ENCODE measurements at regions not wholly inside any gene's neighbourhood (a gene's known extent, or its start where the extent isn't known, plus 50 kb on each side); places are given as distances from the start of the nearest gene placed in this dataset.

DNA sequence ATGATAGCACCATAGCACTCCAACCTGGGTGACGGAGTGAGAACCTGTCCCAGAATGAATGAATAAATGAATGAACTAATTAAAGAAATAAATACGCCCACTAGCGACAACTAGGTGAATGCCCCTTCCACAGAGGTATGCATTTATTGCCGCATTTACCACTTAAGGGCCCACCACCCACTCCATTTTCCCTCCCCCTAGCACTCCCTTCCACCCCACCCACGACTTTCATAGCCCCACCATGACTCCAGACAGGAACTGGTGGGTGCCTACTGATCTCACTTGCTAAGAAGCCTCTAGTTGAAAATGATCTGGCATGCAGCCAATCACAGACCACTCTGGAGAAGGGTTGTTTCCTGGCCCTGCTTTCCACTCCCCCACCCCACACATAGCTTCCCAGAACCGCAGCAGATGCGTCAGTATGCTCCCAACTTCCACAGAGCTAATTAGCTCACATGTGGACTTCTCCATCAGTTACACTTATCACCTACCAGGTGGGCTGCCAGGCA, 167.6 kb downstream of the WT1 start:
- H3K9me1 ChIP-seq (ENCODE audit: insufficient read depth, low read length) = no peaks in the 10 kb centered on the region
- DNase-seq (no peak), ATAC-seq (ENCODE audit: low read depth) (no peak)
- no peaks in the 10 kb centered on the region for H3K36me3 ChIP-seq (ENCODE audit: control insufficient read depth, insufficient read depth, low read length)
- no peak overlapping the region for H3K4me2 ChIP-seq (ENCODE audit: low read depth, low read length)
- no peak overlapping the region for H2BK20ac ChIP-seq (ENCODE audit: low read depth, low read length)
- H3K9me3 ChIP-seq (ENCODE audit: control insufficient read depth, insufficient read depth, low read length) = no peaks in the 10 kb centered on the region; the same call in 1 of the 2 replicates
- H3K9ac ChIP-seq (ENCODE audit: low read depth, low read length) = no peak overlapping the region
- H3K23ac ChIP-seq (ENCODE audit: low read depth, low read length) = no peak overlapping the region
- no peaks in the 10 kb centered on the region for H4K20me1 ChIP-seq (ENCODE audit: insufficient read depth, low read length)
- no peaks in the 10 kb centered on the region for H3K79me1 ChIP-seq (ENCODE audit: low read depth in 1 of 2, low read length in 2 of 2)
- H2BK15ac ChIP-seq (ENCODE audit: low read depth, low read length) = no peak overlapping the region
- no peak overlapping the region for H2AFZ ChIP-seq (replicated peaks; ENCODE audit: low read length, poor library complexity)
- no peak overlapping the region for H2AK5ac ChIP-seq (ENCODE audit: low read depth, low read length)
- intact Hi-C loops (cut with micrococcal nuclease) = no loop called here
- no peak overlapping the region for H4K5ac ChIP-seq (ENCODE audit: low read depth, low read length)
- ChIA-PET POLR2A (ENCODE audit: unreplicated experiment) (no interaction called here), CTCF (no interaction called here)
- H3K27me3 ChIP-seq (ENCODE audit: control insufficient read depth, insufficient read depth, low read length) = peaks cover 1% of the 10 kb centered on the region; the same call in 1 of the 2 replicates
- no peak overlapping the region for H3K4me3 ChIP-seq (ENCODE audit: insufficient read depth, low read depth, low read length)
- H3K4ac ChIP-seq (ENCODE audit: low read depth, low read length) = no peak overlapping the region
- WGBS, 2 experiments (ENCODE audit: extremely low coverage in 2 of 2, insufficient read length in 1 of 2) = no CpG with 5 or more reads among the region's 7 CpGs
- no peak overlapping the region for H2BK5ac ChIP-seq (ENCODE audit: low read depth, low read length, poor library complexity, severe bottlenecking)
- H4K91ac ChIP-seq (ENCODE audit: insufficient read depth, low read depth, low read length) = no peak overlapping the region
- H2AK9ac ChIP-seq (replicated peaks; ENCODE audit: low read depth, low read length, poor library complexity) = no peak overlapping the region
- dilution Hi-C loops (cut with HindIII; ENCODE audit: low sequenced_read_pairs, unreplicated experiment) = no loop called here
- in situ Hi-C loops (cut with MboI; ENCODE audit: low sequenced_read_pairs) = no loop called here
- no peak overlapping the region for H3K27ac ChIP-seq (ENCODE audit: insufficient read depth, low read length)
- TF ChIP-seq CHD1 (IDR thresholded peaks at IDR 0.05; ENCODE audit: low read depth, low read length) (no peak), CEBPB (IDR thresholded peaks at IDR 0.05; ENCODE audit: low read depth, low read length) (no peak), FOS (IDR thresholded peaks at IDR 0.05; ENCODE audit: low read depth, low read length) (no peak), MAZ (IDR thresholded peaks at IDR 0.05; ENCODE audit: borderline replicate concordance, low read depth, low read length) (no peak), BHLHE40 (IDR thresholded peaks at IDR 0.05; ENCODE audit: low read depth, low read length) (no peak), SMC3 (IDR thresholded peaks at IDR 0.05; ENCODE audit: low read depth, low read length) (no peak), MXI1 (IDR thresholded peaks at IDR 0.05; ENCODE audit: borderline replicate concordance, low read depth, low read length) (no peak), MAFK (IDR thresholded peaks at IDR 0.05; ENCODE audit: low read depth, low read length) (no peak), NFE2L2 (IDR thresholded peaks at IDR 0.05; ENCODE audit: low read depth, low read length) (no peak), RFX5 (IDR thresholded peaks at IDR 0.05; ENCODE audit: low read depth, low read length) (no peak), RAD21 (IDR thresholded peaks at IDR 0.05; ENCODE audit: low read length) (no peak)
- TF ChIP-seq, protein P1, sequence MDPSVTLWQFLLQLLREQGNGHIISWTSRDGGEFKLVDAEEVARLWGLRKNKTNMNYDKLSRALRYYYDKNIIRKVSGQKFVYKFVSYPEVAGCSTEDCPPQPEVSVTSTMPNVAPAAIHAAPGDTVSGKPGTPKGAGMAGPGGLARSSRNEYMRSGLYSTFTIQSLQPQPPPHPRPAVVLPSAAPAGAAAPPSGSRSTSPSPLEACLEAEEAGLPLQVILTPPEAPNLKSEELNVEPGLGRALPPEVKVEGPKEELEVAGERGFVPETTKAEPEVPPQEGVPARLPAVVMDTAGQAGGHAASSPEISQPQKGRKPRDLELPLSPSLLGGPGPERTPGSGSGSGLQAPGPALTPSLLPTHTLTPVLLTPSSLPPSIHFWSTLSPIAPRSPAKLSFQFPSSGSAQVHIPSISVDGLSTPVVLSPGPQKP (IDR thresholded peaks at IDR 0.05; ENCODE audit: borderline replicate concordance, low read depth, low read length) = no peak
- TF ChIP-seq, protein P2, sequence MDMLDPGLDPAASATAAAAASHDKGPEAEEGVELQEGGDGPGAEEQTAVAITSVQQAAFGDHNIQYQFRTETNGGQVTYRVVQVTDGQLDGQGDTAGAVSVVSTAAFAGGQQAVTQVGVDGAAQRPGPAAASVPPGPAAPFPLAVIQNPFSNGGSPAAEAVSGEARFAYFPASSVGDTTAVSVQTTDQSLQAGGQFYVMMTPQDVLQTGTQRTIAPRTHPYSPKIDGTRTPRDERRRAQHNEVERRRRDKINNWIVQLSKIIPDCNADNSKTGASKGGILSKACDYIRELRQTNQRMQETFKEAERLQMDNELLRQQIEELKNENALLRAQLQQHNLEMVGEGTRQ (IDR thresholded peaks at IDR 0.05; ENCODE audit: low read depth, low read length) = no peak
- no peak overlapping the region for H2BK120ac ChIP-seq (ENCODE audit: low read depth, low read length)
- H4K8ac ChIP-seq (ENCODE audit: low read depth in 2 of 2, low read length in 2 of 2) = no peak overlapping the region
- no peaks in the 10 kb centered on the region for H3K4me1 ChIP-seq (ENCODE audit: control insufficient read depth, insufficient read depth, low read length)
- no peak overlapping the region for H3K18ac ChIP-seq (ENCODE audit: low read depth, low read length)
- H3K14ac ChIP-seq (replicated peaks; ENCODE audit: low read depth, low read length) = no peak overlapping the region
- H3K56ac ChIP-seq (ENCODE audit: extremely low read depth, insufficient read depth, low read length) = no peak overlapping the region
- BruUV-seq (replicated peaks) = no TSS peak

Measured in IMR-90 (cell line).